RWPE1 (cell line): ENCODE measurements at regions not wholly inside any gene's neighbourhood (a gene's known extent, or its start where the extent isn't known, plus 50 kb on each side); places are given as distances from the start of the nearest gene placed in this dataset.

Source experiments
- CTCF ChIA-PET: fragments of 350-600 bp; sonication (Branson Sonifier 250); formaldehyde crosslinking; extraction: SDS; loops from one replicate; lab custom pipeline; 2021; lab: Yijun Ruan, JAX
- POLR2A ChIA-PET: fragments of 400-600 bp; formaldehyde crosslinking; extraction: SDS; loops from one replicate; lab custom pipeline; 2020; ENCODE audit warnings: antibody characterized with exemption; ENCODE audit not compliant: low non-redundant PET; lab: Yijun Ruan, JAX
- DNase-seq: peaks from one replicate; pipeline ENCODE4 v3.0.0; 2012; ENCODE audit warnings: low spot score
- H3K27ac ChIP-seq: fragments of 450-650 bp; 2 replicates; pipeline ENCODE4 v1.5.1; 2017
- TF ChIP-seq, protein P1 (sequence below): fragments of 450-650 bp; conservative IDR thresholded peaks from 2 replicates; pipeline ENCODE4 v1.5.1; 2017; ENCODE audit warnings: low read depth, mild to moderate bottlenecking

DNA sequence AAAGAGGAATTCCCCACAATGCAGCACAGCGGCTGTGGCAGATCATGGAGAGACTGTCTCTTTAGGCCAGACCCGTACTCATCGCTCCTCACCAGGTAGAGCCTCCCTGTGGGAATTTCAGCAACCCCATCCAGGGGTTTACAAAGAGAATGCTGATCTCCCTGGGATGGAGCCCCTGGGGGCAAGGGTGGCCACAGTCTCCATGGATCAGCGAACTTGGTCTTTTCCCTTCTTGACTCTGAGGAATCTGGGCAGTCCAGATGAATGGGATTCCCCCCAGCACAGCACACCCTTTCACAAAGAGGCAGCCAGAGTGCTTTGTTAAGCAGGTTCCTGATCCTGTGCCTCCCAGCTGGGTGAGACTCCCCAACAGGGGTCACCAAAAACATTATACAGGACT is 108.7 kb upstream of the RGMB start:
- no peak for DNase-seq
- CTCF ChIA-PET, result interaction anchor here (0.7 kb wide), 1 partner anchor 932 kb away, joined by 4 read pairs; no protein-coding TSS in a partner anchor
- no peak overlapping the region for H3K27ac ChIP-seq
- TF ChIP-seq, protein P1, sequence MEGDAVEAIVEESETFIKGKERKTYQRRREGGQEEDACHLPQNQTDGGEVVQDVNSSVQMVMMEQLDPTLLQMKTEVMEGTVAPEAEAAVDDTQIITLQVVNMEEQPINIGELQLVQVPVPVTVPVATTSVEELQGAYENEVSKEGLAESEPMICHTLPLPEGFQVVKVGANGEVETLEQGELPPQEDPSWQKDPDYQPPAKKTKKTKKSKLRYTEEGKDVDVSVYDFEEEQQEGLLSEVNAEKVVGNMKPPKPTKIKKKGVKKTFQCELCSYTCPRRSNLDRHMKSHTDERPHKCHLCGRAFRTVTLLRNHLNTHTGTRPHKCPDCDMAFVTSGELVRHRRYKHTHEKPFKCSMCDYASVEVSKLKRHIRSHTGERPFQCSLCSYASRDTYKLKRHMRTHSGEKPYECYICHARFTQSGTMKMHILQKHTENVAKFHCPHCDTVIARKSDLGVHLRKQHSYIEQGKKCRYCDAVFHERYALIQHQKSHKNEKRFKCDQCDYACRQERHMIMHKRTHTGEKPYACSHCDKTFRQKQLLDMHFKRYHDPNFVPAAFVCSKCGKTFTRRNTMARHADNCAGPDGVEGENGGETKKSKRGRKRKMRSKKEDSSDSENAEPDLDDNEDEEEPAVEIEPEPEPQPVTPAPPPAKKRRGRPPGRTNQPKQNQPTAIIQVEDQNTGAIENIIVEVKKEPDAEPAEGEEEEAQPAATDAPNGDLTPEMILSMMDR, result no peak
- POLR2A ChIA-PET, result no interaction called here

DNA sequence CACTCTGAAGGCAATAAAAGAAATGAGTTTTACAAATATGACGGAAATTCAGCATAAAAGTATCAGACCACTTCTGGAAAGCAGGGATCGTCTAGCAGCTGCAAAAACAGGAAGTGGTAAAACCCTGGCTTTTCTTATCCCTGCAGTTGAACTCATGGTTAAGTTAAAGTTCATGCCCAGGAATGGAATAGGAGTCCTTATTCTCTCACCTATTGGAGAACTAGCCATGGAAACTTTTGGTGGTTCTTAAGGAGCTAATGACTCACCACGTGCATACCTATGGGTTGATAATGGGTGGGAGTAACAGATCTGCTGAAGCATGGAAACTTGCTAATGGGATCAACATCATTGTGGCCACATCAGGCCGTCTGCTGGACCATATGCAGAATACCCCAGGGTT is 93.5 kb upstream of the RGMB start:
- no peak for DNase-seq
- POLR2A ChIA-PET, result interaction anchor here (0.6 kb wide), 1 partner anchor 9 kb away, joined by 3 read pairs; no protein-coding TSS in a partner anchor
- CTCF ChIA-PET, result no interaction called here
- no peak overlapping the region for H3K27ac ChIP-seq
- TF ChIP-seq, protein P1, result no peak

DNA sequence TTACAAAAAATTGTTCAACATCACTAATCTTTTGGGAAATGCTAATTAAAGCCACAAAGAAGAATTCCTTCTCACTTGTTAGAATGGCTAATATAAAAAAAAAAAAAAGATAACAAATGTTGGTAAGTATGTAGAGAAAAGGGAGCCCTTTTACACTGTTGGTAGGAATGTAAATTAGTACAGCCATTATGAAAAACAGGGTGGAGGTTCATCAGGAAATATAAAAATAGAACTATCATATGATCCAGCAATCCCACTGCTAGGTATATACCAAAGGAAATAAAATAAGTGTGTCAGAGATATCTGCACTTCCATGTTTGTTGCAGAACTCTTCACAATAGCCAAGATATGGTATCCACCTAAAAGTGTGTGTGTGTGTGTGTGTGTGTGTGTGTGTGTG is 83.5 kb upstream of the RGMB start:
- POLR2A ChIA-PET, result no interaction called here
- TF ChIP-seq, protein P1, result no peak
- no peak overlapping the region for H3K27ac ChIP-seq
- CTCF ChIA-PET, result no interaction called here
- no peak for DNase-seq

DNA sequence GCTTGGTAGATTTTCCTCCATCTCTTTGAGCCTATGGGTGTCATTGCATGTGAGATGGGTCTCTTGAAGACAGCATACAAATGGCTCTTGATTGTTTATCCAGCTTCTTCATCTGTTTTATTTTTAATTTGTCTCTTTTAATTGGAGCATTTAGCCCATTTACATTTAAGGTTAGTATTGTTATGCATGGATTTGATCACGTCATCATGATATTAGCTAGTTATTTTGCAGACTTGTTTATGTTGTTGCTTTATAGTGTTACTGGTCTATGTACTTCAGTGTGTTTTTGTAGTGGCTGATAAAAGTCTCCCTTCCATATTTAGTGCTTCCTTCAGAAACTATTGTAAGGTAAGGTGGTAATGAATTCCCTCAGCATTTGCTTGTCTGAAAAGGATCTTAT is 78.6 kb upstream of the RGMB start:
- ChIA-PET POLR2A (no interaction called here), CTCF (interaction anchor here (0.7 to 1.2 kb wide), 2 partner anchors 74 to 1288 kb away, joined by 3 read pairs; no protein-coding TSS in a partner anchor)
- TF ChIP-seq, protein P1, result no peak
- no peak overlapping the region for H3K27ac ChIP-seq
- no peak for DNase-seq

DNA sequence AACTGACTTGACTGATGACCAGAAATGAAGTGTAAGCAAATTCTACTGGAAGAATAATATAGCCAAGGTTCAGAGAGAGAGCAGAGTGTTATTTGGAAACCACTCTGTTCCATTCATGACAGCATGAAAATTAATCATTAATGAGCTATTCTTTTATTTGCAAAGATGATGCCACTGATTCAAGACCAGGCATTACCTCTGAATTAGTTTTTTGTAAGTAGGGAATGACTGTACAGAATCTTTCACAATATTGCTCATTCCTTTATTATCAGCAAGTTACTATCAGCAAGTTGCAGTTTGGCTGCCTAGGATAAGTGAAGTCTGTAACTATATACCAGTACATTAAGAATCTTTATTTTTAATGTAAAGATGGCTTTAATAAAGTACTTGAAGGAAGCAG is 75.1 kb upstream of the RGMB start:
- TF ChIP-seq, protein P1, result no peak
- POLR2A ChIA-PET, result no interaction called here
- no peak overlapping the region for H3K27ac ChIP-seq
- CTCF ChIA-PET, result interaction anchor here (0.6 kb wide), 1 partner anchor 28 kb away, joined by 5 read pairs; no protein-coding TSS in a partner anchor
- DNase-seq, result no peak

DNA sequence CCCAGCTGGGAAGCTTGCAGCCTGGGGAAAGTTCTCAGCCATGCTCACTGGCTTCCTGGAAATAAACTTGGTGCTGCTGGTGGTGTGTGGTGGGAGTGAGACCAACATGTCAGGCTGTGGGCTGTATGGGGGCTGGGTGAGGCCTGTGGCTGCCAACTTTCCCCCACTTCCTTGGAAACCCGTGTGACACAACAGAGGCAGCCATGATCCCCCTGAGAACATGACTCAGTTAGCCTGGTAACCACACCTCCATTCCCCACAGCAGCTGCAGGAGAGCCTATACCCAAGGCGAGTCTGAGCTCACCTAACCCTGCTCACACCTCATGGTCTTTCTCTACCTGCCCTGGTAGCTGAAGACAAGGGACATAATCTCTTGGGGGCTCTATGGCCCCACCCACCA is 72.7 kb upstream of the RGMB start:
- POLR2A ChIA-PET, result no interaction called here
- TF ChIP-seq, protein P1, result no peak
- DNase-seq, result no peak
- CTCF ChIA-PET, result interaction anchor here (0.6 kb wide), 1 partner anchor 68 kb away, joined by 3 read pairs; no protein-coding TSS in a partner anchor
- H3K27ac ChIP-seq, result no peak overlapping the region
